ENCODE measurements at regions not wholly inside any gene's neighbourhood (a gene's known extent, or its start where the extent isn't known, plus 50 kb on each side); places are given as distances from the start of the nearest gene placed in this dataset.
"Not testable (repeated sequence)": the region's sequence is repeated elsewhere in the genome, so short reads cannot be mapped to it uniquely, and the experiment has no call there.

- no peak overlapping the region for H3K4me3 ChIP-seq
- no peaks in the 10 kb centered on the region for H3K36me3 ChIP-seq
- no peak for DNase-seq
- peaks cover 40% of the 10 kb centered on the region for H3K9me3 ChIP-seq (replicated peaks)
- no peaks in the 10 kb centered on the region for H3K4me1 ChIP-seq
- H3K27me3 ChIP-seq (ENCODE audit: low read depth) = no peaks in the 10 kb centered on the region
- TF ChIP-seq, protein P1, sequence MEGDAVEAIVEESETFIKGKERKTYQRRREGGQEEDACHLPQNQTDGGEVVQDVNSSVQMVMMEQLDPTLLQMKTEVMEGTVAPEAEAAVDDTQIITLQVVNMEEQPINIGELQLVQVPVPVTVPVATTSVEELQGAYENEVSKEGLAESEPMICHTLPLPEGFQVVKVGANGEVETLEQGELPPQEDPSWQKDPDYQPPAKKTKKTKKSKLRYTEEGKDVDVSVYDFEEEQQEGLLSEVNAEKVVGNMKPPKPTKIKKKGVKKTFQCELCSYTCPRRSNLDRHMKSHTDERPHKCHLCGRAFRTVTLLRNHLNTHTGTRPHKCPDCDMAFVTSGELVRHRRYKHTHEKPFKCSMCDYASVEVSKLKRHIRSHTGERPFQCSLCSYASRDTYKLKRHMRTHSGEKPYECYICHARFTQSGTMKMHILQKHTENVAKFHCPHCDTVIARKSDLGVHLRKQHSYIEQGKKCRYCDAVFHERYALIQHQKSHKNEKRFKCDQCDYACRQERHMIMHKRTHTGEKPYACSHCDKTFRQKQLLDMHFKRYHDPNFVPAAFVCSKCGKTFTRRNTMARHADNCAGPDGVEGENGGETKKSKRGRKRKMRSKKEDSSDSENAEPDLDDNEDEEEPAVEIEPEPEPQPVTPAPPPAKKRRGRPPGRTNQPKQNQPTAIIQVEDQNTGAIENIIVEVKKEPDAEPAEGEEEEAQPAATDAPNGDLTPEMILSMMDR (IDR thresholded peaks at IDR 0.05; ENCODE audit: borderline replicate concordance) = no peak
- H3K27ac ChIP-seq (replicated peaks) = no peak overlapping the region
- intact Hi-C loops (cut with micrococcal nuclease) = no loop called here
Measured at GRCh38 chr7:51930834-51931233, 614.2 kb upstream of the COBL start.

DNA sequence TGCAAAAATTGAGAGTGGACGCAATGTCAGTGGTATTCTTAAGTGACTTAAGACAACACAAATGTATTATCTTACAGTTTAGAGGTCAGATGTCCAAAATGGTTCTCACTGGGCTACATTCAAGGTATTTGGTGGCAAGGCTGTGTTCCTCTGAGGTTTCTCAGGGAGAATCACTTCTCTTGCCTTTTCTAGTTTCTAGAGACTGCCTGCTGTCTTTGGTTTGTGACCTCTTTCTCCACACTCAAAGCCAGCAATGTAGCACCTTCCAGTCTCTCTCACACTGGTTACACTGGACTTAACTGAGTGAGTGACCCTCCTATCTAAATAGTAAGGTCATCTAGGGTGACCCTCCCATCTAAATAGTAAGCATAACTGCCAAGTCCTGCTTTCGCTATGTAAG is 613.2 kb upstream of the COBL start:
- intact Hi-C loops (cut with micrococcal nuclease) = no loop called here
- no peaks in the 10 kb centered on the region for H3K27me3 ChIP-seq (ENCODE audit: low read depth)
- H3K4me3 ChIP-seq = no peak overlapping the region
- no peak overlapping the region for H3K27ac ChIP-seq (replicated peaks)
- TF ChIP-seq, protein P1 (IDR thresholded peaks at IDR 0.05; ENCODE audit: borderline replicate concordance) = no peak
- peaks cover 49% of the 10 kb centered on the region for H3K9me3 ChIP-seq (replicated peaks)
- no peaks in the 10 kb centered on the region for H3K4me1 ChIP-seq
- DNase-seq = no peak
- H3K36me3 ChIP-seq = no peaks in the 10 kb centered on the region

- intact Hi-C loops (cut with micrococcal nuclease) = no loop called here
- Histone ChIP-seq H3K4me3 (no peak overlapping the region), H3K27ac (replicated peaks) (no peak overlapping the region), H3K9me3 (replicated peaks) (peaks cover 53% of the 10 kb centered on the region), H3K27me3 (ENCODE audit: low read depth) (no peaks in the 10 kb centered on the region), H3K4me1 (no peaks in the 10 kb centered on the region), H3K36me3 (no peaks in the 10 kb centered on the region)
- no peak for DNase-seq
- TF ChIP-seq, protein P1 (IDR thresholded peaks at IDR 0.05; ENCODE audit: borderline replicate concordance) = no peak
Measured at GRCh38 chr7:51927738-51928137, 611.1 kb upstream of the COBL start.

- intact Hi-C loops (cut with micrococcal nuclease) = no loop called here
Measured at GRCh38 chr7:51918581-51918980, 602.0 kb upstream of the COBL start.

GRCh38 chr7:51901489-51901840 is 584.9 kb upstream of the COBL start:
- no peak for DNase-seq
- TF ChIP-seq, protein P1 (IDR thresholded peaks at IDR 0.05; ENCODE audit: borderline replicate concordance) = no peak
- Histone ChIP-seq H3K36me3 (no peaks in the 10 kb centered on the region), H3K4me1 (no peaks in the 10 kb centered on the region), H3K4me3 (no peak overlapping the region), H3K27ac (replicated peaks) (no peak overlapping the region), H3K27me3 (ENCODE audit: low read depth) (no peaks in the 10 kb centered on the region), H3K9me3 (replicated peaks) (peaks cover 18% of the 10 kb centered on the region)
- intact Hi-C loops (cut with micrococcal nuclease) = no loop called here

More at GRCh38 chr7:51918581-51918980, 602.0 kb upstream of the COBL start:
- H3K27ac ChIP-seq (replicated peaks) = no peak overlapping the region
- DNase-seq = no peak
- TF ChIP-seq, protein P1 (IDR thresholded peaks at IDR 0.05; ENCODE audit: borderline replicate concordance) = no peak
- no peaks in the 10 kb centered on the region for H3K36me3 ChIP-seq
- H3K4me3 ChIP-seq = no peak overlapping the region
- peaks cover 13% of the 10 kb centered on the region for H3K9me3 ChIP-seq (replicated peaks)
- no peaks in the 10 kb centered on the region for H3K27me3 ChIP-seq (ENCODE audit: low read depth)
- H3K4me1 ChIP-seq = no peaks in the 10 kb centered on the region

- H3K4me1 ChIP-seq; DNase-seq; H3K4me3 ChIP-seq; H3K27me3 ChIP-seq (ENCODE audit: low read depth); H3K27ac ChIP-seq (replicated peaks); H3K36me3 ChIP-seq; intact Hi-C loops (cut with micrococcal nuclease): not testable (repeated sequence)
- peaks cover 24% of the 10 kb centered on the region for H3K9me3 ChIP-seq (replicated peaks)
Measured at GRCh38 chr7:51900755-51901488, 584.3 kb upstream of the COBL start.
